ENCODE measurements at regions not wholly inside any gene's neighbourhood (a gene's known extent, or its start where the extent isn't known, plus 50 kb on each side); places are given as distances from the start of the nearest gene placed in this dataset.
"Not testable (repeated sequence)": the region's sequence is repeated elsewhere in the genome, so short reads cannot be mapped to it uniquely, and the experiment has no call there.

GRCh38 chr3:27641888-27642601, 80.1 kb downstream of the EOMES start:
- DNase-seq (ENCODE audit: low read depth), result no peak
- H3K4me3 ChIP-seq (ENCODE audit: low read depth, low read length), result no peak overlapping the region
- no peak for TF ChIP-seq CTCF (IDR thresholded peaks at IDR 0.05; ENCODE audit: insufficient read depth, low read length)

- DNase-seq (ENCODE audit: low read depth), result no peak
- no peak overlapping the region for H3K4me3 ChIP-seq (ENCODE audit: low read depth, low read length)
- TF ChIP-seq CTCF (IDR thresholded peaks at IDR 0.05; ENCODE audit: insufficient read depth, low read length), result no peak
These were observed 80.8 kb downstream of the EOMES start for GRCh38 chr3:27641271-27641800.

GRCh38 chr3:27639271-27639670, 82.9 kb downstream of the EOMES start:
- DNase-seq (ENCODE audit: low read depth), result no peak
- H3K4me3 ChIP-seq (ENCODE audit: low read depth, low read length), result no peak overlapping the region
- no peak for TF ChIP-seq CTCF (IDR thresholded peaks at IDR 0.05; ENCODE audit: insufficient read depth, low read length)

GRCh38 chr3:27638594-27638993, 83.5 kb downstream of the EOMES start:
- no peak overlapping the region for H3K4me3 ChIP-seq (ENCODE audit: low read depth, low read length)
- peak; percentile 50 for DNase-seq (ENCODE audit: low read depth)
- no peak for TF ChIP-seq CTCF (IDR thresholded peaks at IDR 0.05; ENCODE audit: insufficient read depth, low read length)

GRCh38 chr3:27637346-27637995, 84.7 kb downstream of the EOMES start:
- DNase-seq (ENCODE audit: low read depth), result peak; percentile 16
- no peak overlapping the region for H3K4me3 ChIP-seq (ENCODE audit: low read depth, low read length)
- TF ChIP-seq CTCF (IDR thresholded peaks at IDR 0.05; ENCODE audit: insufficient read depth, low read length), result no peak

GRCh38 chr3:27635006-27635405, 87.1 kb downstream of the EOMES start:
- not testable (repeated sequence) for H3K4me3 ChIP-seq (ENCODE audit: low read depth, low read length); DNase-seq (ENCODE audit: low read depth)

- no peak for DNase-seq (ENCODE audit: low read depth)
- no peak for TF ChIP-seq CTCF (IDR thresholded peaks at IDR 0.05; ENCODE audit: insufficient read depth, low read length)
These were observed 88.9 kb downstream of the EOMES start for GRCh38 chr3:27633224-27633545.

More at GRCh38 chr3:27633224-27633545, 88.9 kb downstream of the EOMES start:
- H3K4me3 ChIP-seq (ENCODE audit: low read depth, low read length), result peak overlapping the region; percentile 69
